GM21825 (cell line): ENCODE measurements at regions not wholly inside any gene's neighbourhood (a gene's known extent, or its start where the extent isn't known, plus 50 kb on each side); places are given as distances from the start of the nearest gene placed in this dataset.

ENCODE experiments used
- ATAC-seq: cut with Tn5 transposase; IDR thresholded peaks from one replicate; pipeline ENCODE4 v1.9.1; 2021; ENCODE audit warnings: mild to moderate bottlenecking, moderate library complexity; ENCODE audit not compliant: unreplicated experiment

DNA sequence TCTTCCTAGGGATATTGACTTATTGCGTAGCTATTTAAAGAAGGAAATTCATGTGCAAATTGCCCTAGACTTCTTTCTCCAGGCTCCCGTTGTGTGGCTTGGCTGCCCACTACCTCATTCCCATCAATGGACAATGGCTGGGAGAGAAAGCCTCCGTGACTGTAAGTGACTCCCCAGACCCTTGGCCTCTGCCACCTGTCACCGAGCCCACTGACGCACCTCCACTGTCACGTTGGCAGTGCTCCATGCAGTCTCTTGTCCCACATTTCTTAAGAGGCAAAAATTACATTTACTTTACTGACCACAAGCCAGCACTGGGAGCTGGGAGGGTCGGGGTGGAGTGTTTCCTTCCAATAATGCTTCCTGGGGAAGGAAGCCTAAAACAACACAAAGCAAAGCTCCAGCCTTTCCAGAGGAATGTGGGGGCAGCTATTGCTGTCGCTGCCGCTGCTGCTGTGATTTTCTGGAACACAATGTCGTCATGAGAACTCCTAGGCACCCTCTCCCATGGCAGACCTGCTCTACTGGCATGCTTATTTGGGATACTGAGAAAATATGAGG is 89.7 kb upstream of the STEAP1B start:
- ATAC-seq, result no peak

DNA sequence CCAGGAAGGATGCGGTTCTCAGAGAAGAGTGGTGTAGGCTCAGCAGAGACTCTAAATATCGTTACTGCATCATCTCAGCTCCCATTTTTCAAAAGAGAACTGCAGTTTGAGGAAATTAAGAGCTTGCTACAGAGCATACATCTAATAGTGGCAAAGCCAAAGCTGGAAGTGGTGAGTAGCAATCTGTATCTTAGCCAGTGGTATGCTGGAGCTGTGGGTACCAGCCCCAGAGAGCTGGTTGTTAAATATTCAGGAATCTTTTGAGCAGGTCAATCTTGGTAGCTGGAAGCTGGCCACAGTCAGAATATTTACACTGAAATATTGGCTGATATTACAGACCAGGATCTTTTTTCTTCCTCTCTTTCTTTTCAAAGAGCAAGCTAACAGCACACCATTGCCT is 88.4 kb upstream of the STEAP1B start:
- ATAC-seq, result no peak

DNA sequence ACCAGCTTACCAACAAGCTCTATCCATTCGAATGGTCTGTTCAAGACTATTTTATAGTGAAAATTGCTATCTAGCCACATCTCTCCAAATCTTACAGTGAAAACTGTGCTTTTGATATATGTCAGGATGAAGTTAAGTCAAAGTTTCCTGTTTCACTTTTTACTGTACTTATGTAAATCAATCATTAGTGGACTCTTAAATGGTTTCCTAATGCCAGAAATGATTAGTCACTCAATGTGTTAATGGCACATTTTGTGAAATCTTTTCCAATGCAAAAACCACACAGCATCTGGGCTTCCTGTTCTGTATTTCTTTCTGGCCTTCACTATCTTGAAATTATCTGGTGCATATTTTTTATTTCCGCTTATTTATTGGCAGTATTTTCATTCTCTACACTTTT is 87.3 kb upstream of the STEAP1B start:
- no peak for ATAC-seq

- ATAC-seq, result no peak
These were observed 86.8 kb upstream of the STEAP1B start for GRCh38 chr7:22586786-22587140.

DNA sequence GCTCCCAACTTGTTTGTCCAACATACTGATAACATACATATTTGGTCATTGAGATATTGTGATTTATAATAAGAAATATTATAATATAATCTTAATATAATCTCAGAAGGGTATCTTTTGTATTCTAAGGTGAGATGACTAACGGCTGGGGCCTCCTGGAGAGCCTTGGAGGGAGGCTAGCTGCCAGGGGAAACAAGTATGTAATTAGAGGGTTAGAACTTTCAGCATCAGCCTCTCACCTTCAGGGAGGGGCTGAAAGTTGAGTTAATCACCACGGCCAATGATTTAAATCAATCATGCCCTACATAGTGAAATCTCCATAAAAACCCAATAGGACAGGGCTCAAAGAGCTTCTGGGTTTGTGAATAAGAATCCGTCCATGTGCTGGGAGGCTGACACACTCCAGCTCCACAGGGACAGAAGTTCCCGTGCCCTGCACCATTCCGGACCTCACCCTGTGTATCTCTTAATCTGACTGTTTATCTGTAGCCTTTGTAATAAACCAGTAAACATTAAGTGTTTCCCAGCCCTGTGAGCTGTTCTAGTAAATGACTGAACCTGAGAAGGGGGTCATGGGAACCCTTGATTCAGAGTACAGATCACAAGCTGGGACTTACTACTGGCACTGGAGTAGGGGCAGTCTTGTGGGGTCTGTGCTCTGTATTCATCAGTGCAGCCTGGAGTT is 86.3 kb upstream of the STEAP1B start:
- no peak for ATAC-seq

DNA sequence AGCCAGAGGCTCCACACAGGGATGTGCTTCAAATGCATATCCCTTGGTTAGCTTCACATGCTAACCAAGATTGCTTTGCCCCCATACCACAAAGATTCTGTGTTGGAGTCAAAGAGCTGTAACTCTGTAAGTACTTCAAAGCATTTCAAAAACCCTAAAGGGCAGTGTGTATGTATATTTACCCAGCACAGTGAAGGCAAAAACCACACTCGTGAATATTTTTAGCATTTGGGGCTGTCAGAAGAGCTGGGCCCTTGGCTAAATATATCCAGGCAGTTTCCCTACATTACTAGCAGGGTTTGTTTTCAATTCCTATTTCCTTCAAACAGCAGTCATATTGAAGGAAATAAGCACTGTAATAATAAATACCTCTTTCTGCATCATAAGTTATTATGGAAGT is 84.2 kb upstream of the STEAP1B start:
- no peak for ATAC-seq

DNA sequence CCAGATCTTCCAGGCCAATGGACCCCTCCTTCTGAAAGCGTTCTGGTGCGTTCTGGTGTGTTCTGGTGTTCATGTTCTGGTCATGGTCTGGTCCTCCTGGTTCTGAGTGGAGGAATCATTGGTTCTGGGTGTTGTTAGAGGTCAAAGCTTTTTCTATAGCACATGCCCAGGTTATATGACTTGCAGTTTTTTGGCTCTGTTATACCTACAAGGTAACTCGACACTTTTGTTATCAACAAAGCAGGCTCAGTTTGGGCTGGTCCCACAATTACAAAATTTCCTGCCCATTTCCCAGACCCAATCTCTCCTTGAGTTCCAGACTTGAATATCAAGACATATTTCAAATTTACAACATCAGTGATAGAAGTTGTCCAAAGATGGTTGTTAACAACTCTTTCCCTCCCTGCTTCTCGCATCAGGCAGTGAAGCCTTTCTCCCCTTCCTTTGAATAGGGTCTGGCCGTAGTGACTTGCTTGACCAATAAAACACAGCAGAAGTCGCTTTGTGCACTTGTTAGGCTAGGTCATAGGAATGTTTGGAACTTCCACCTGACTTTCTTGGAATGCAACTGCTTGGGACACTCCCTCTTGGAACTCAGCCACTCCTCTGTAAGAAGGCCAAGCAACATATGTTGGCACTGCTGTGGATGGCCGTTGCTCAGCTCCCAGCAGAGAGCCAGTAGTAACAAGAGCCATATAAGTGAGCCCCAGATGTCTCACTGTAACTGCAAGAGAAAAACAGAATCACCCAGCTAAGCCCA is 83.1 kb upstream of the STEAP1B start:
- ATAC-seq, result no peak

DNA sequence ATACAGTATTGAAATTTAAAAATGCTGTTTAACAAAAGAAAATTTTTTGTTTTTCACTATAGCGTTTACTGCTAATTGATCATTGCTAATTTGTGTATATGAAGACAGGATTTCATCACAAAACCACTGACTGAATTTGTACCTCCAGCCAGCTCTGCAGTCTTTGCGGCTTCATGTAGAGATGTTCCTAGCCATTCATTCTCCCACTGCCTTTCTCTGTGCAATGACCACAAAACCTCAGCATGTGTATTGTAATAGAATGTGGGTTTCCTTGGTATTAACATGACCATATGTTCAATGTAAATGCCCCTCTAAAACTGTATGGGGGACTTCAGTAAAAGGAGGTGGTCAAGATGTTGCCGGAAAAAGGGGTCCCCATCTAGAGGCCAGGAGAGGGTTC is 81.1 kb upstream of the STEAP1B start:
- ATAC-seq, result no peak

DNA sequence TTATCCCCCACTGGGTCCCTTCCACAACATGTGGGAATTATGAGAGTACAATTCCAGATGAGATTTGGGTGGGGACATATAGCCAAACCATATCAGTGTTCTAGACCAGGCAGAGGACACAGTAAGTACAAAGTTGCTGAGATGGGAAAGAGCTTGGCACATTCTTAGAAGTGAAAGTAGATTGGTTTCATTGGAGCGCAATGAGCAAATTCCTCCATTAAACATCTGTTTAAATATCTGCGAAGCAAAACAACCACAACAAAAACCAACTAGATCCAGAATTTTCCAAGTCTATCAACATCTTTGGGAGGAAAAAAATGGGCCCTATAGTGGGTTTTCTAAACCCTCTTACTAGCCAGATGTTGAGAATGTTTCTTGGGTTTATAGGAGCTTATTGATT is 80.0 kb upstream of the STEAP1B start:
- ATAC-seq, result no peak

DNA sequence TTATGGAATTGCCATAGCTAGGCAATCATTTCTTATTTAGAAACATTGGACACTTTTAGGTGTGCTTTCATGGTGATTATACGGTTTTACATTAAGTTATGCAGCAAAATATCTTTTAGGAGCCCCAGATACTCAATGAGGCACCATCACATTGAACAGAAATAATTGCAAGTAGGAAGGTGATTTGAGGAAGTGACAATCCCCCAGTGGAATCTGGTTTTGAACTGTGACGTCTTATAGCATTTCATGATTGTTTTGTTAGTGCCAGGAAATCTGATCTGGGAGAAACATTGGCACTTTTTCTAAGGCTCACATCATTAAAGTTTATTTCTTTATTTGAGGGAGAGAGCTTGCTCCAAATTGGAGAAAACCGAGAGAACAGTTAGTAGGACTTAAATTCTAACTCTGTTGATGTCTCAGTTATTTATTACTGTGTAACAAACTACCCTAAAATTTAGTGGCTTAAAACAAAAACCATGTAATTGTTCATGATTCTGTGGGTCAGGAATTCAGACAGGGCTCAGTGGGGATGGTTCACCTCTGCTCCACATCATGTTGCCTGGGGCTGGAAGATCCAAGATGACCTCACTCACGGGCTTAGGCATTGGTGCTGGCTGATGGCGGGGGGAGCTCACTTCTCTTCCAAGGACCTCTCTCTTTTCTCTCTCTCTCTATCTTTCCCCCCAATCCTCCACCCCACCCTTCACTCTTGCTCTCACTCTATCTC is 78.2 kb upstream of the STEAP1B start:
- no peak for ATAC-seq

DNA sequence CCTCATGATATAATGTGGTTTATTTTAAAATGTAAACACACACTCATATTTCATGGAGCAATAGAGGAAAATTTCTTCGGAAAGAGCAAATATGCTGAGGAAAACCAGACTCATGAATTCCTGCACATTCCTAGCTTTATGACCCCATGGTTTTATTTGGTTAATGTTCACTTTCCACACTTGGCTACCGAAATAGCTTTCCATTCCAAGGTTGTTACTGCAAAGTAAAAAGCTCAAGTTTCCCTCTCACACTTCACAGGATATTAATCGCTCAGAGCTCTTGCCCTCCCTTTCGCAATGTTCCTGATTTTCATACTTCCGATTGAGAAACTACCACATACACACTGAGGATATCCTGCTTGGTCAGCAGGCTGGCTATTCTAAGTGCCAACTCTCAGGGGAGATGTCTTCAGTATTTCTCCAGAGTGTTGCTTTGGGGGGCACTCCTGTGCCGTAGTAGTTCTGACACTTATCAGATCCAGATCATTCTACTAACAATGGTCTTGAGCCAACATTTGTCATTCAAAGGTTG is 77.5 kb upstream of the STEAP1B start:
- ATAC-seq, result no peak

- ATAC-seq, result no peak
These were observed 76.9 kb upstream of the STEAP1B start for GRCh38 chr7:22576612-22577469.

DNA sequence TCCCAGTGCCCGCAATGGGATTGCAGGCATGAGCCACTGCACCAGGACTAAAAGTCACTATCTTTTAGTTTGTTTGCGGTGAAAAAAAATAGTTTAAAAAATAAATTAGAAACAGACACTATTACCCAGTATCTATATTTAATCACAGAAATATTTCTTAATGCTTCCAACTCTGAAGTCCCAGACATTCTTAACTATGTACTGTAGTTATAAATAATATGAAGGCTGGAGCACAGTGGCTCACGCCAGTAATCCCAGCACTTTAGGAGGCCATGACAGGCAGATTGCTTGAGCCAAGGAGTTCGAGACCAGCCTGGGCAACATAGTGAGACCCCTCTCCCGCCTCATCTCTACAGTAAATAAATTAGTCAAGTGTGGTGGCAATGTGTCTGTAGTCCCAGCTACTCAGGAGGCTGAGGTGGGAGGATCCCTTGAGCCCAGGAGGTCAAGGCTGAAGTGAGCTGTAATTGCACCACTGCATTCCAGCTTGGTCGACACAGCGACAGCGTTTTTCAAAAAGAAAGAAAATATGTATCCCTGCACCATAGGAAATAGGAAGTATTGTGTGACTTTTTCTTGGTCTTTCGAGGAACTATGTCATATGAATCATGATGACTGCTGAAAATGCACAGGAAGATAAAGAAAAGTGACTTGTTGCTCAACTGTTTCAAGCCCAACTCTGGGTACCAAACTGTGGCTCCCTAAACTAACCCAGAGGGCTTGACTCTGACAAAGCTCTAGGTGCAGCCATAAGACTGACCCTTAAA is 74.9 kb upstream of the STEAP1B start:
- ATAC-seq, result no peak

GRCh38 chr7:22572937-22573336 is 72.9 kb upstream of the STEAP1B start:
- no peak for ATAC-seq

DNA sequence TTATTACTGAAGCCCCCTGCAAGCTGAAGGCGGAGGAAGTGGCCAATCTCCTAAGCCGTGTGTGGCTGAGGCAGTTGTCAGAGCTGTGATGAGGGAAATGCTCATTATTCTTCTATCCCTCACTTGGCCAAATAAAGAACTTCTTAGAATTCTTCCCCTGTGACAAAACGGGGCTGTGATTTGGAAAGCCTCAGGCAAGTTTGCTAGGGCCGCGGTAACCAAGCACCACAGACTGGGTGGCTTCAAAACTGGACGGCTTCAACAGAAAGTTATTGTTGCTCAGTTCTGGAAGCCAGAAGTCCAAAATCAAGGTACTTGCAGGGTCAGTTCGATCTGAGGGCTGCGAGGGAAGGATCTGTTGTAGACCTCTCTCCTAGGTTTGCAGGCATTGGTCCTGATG is 72.3 kb upstream of the STEAP1B start:
- no peak for ATAC-seq

- ATAC-seq, result no peak
These were observed 71.8 kb upstream of the STEAP1B start for GRCh38 chr7:22571766-22572165.

DNA sequence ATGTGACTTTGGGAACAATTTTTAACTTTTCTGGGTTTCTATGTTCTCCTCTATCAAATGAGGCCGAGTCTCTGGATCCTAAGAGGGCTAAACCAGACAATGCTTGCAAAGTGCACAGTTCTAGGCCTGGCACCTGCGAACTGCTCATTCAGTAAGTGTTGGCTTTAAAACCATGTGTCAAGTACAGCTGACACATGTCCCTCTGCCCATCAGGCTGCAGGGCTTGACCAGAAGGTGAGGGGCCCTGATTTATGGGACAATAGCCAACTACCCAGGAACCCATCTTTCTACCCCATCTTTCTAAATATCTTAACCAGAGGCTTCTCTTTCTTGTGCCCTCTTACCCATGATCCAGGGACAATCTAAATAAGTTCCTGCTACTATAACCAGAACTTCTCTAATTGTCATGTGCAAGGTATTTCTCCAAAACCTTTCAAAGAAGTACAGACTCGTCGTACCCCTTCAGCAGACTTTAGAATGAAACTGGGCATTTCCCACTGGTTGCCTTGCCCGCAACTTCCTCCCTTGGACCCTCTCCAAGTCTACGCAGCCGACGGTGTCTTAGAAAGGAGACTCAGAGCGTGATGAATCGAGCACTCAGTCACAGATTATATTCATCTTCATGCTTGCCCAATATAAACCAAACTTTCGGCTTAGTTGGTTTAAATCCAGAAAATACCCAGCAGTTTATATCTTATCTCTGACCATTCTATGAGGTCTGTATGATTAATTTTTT is 69.8 kb upstream of the STEAP1B start:
- no peak for ATAC-seq

DNA sequence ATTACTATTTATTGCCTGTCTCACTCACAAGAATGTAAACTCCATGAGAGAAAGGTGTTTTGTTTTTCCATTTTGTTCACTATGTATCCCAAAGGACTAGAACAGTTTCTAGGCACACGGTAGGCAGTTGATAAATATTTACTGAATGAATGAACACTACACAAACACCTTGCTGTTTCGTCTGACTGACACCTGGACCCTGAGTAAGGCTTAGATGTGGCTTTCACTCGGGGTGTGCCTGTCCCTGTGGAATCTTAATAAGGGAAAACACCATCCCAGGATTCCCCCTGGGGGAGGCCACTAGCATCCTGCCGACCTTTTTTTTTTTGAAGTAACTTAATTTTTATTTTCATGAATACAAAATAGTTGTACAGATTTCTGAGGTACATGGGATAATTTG is 66.6 kb upstream of the STEAP1B start:
- ATAC-seq, result no peak

DNA sequence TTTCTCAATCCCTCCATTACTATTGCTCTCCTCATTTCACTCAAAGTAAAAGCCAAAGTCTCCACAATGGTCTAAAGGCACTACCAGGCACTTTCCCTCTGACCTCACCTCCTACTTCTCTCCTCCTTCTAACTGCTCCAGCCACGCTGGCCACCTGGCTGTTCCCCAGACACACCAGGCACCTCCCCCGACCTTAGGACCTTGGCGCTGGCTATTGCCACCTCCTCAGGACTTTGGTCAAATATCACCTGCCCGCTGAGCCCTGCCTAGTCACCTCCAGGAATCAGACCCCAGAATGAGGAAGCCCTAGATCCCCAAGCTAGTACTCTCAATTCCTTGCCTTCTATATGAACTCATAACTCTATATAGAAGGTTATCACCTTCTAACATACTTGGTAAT is 66.2 kb upstream of the STEAP1B start:
- no peak for ATAC-seq
